NCI-H524 (cell line): ENCODE measurements at regions not wholly inside any gene's neighbourhood (a gene's known extent, or its start where the extent isn't known, plus 50 kb on each side); places are given as distances from the start of the nearest gene placed in this dataset.
A peak's percentile ranks its signal among the peaks of the same experiment; 100 is the strongest.

Source experiments
- DNase-seq, 2 experiments: peaks; one replicate each; lab custom pipeline; 2025; lab: John Stamatoyannopoulos, UW

GRCh38 chr22:27534720-27535125, 266.8 kb downstream of the MN1 start:
- DNase-seq, result no peak

- no peak for DNase-seq
These were observed 266.1 kb downstream of the MN1 start for GRCh38 chr22:27535452-27535851.

- no peak for DNase-seq
These were observed 264.1 kb downstream of the MN1 start for GRCh38 chr22:27537501-27537900.

- no peak for DNase-seq
These were observed 262.9 kb downstream of the MN1 start for GRCh38 chr22:27538666-27539065.

GRCh38 chr22:27540247-27540646, 261.3 kb downstream of the MN1 start:
- no peak for DNase-seq

GRCh38 chr22:27540656-27541396, 260.7 kb downstream of the MN1 start:
- DNase-seq, result no peak

GRCh38 chr22:27541836-27542235, 259.7 kb downstream of the MN1 start:
- DNase-seq, result no peak

GRCh38 chr22:27542602-27543001, 259.0 kb downstream of the MN1 start:
- DNase-seq, result no peak

- no peak for DNase-seq
These were observed 258.1 kb downstream of the MN1 start for GRCh38 chr22:27543460-27543859.

GRCh38 chr22:27545085-27545484, 256.5 kb downstream of the MN1 start:
- DNase-seq, result peak in 1 of 2 experiments; percentile 10

- DNase-seq, result peak in 1 of 2 experiments; percentile 23
These were observed 255.2 kb downstream of the MN1 start for GRCh38 chr22:27546157-27546935.

- no peak for DNase-seq
These were observed 250.2 kb downstream of the MN1 start for GRCh38 chr22:27551402-27551801.

GRCh38 chr22:27552176-27552575, 249.4 kb downstream of the MN1 start:
- DNase-seq, result no peak

GRCh38 chr22:27552863-27553262, 248.7 kb downstream of the MN1 start:
- DNase-seq, result no peak

- no peak for DNase-seq
These were observed 247.3 kb downstream of the MN1 start for GRCh38 chr22:27554106-27554811.

GRCh38 chr22:27554841-27555456, 246.6 kb downstream of the MN1 start:
- DNase-seq, result no peak

- no peak for DNase-seq
These were observed 245.2 kb downstream of the MN1 start for GRCh38 chr22:27556371-27556770.

- no peak for DNase-seq
These were observed 244.1 kb downstream of the MN1 start for GRCh38 chr22:27557286-27558008.

- no peak for DNase-seq
These were observed 242.7 kb downstream of the MN1 start for GRCh38 chr22:27558658-27559371.

GRCh38 chr22:27560781-27561180, 240.8 kb downstream of the MN1 start:
- DNase-seq, result no peak
